Heart right ventricle (tissue), 16 donors: ENCODE measurements at regions not wholly inside any gene's neighbourhood (a gene's known extent, or its start where the extent isn't known, plus 50 kb on each side); places are given as distances from the start of the nearest gene placed in this dataset.

Experiments used
- ATAC-seq, 8 donors: fragments of 200-7000 bp; cut with Tn5 transposase; one replicate each; pipeline ENCODE4 v1.9.1; 2020; ENCODE audit warnings: mild to moderate bottlenecking in 8 of 8, moderate library complexity in 8 of 8, moderate number of reproducible peaks in 1 of 8
- DNase-seq, 2 donors: peaks; one replicate each; pipeline ENCODE4 v3.0.0-alpha.2; 2020
- H3K27ac ChIP-seq, 10 donors: fragments of 200-600 bp; sonication (generic) in 2 of 10; one replicate each; pipeline versions ENCODE4 v1.5.0 to v1.8.0; 2020 to 2022; ENCODE audit warnings: mild to moderate bottlenecking in 3 of 10
- H3K27me3 ChIP-seq, 7 donors: fragments of 200-600 bp; one replicate each; pipeline ENCODE4 v1.8.0; 2021 to 2022; ENCODE audit warnings: mild to moderate bottlenecking in 2 of 7
- H3K36me3 ChIP-seq, 9 donors: fragments of 200-600 bp; sonication (generic) in 1 of 9; one replicate each; pipeline versions ENCODE4 v1.5.0 to v1.8.0; 2020 to 2022; ENCODE audit warnings: mild to moderate bottlenecking in 2 of 9
- H3K4me1 ChIP-seq, 9 donors: fragments of 200-600 bp; sonication (generic) in 1 of 9; one replicate each; pipeline versions ENCODE4 v1.5.0 to v1.8.0; 2020 to 2022; ENCODE audit warnings: mild to moderate bottlenecking in 4 of 9
- H3K4me3 ChIP-seq, 10 donors: fragments of 200-600 bp; sonication (generic) in 2 of 10; one replicate each; pipeline versions ENCODE4 v1.5.0 to v1.8.0; 2020 to 2022; ENCODE audit warnings: mild to moderate bottlenecking in 7 of 10, moderate library complexity in 2 of 10
- H3K9me3 ChIP-seq, 11 donors: fragments of 200-600 bp in 10 of 11; sonication (generic) in 2 of 11; one replicate each; pipeline versions ENCODE4 v1.5.0 to v1.8.0; 2013 to 2022; ENCODE audit warnings: mild to moderate bottlenecking in 2 of 11, control low read depth in 1 of 11, moderate library complexity in 1 of 11
- WGBS, 2 donors: extraction: QIAGEN DNeasy Blood & Tissue Kit; methylation state at CpG; one replicate each; pipeline ENCODE4 v1.1.7; 2013; ENCODE audit warnings: inconsistent platforms in 1 of 2; 5-methylcytosine and 5-hydroxymethylcytosine counted together
- intact Hi-C, 10 donors: fragments of 100-400 bp; cut with DNase I; formaldehyde crosslinking; loops; one replicate each; pipeline versions ENCODE4 v1.11.1 to v1.14.2; 2022
- TF ChIP-seq, protein P1 (sequence below), 9 donors: fragments of 200-600 bp; sonication (generic) in 2 of 9; IDR thresholded peaks; one replicate each; pipeline versions ENCODE4 v1.5.0 to v1.8.0; 2021 to 2022; ENCODE audit warnings: antibody characterized with exemption in 9 of 9, mild to moderate bottlenecking in 5 of 9, moderate library complexity in 1 of 9
- donor health status: Arrhythmogenic right ventricular cardiomyopathy.
- donor health status: ischemic (EF 13 %, LVEDD 7.1; RV severe dilation, severe dysfunction).
- donor health status: healthy with polysubstance abuse.
- donor health status: DM: no; HTN: yes; CAD: no.
- donor health status: DM: no; HTN: no; CAD: no.
- donor health status: ischemic (EF 25% LVEDD 6.9; RV normal size, moderate dysfunction).
- donor health status: ischemic (EF 25% LVEDD 5.7; RV mildly dilated, moderate dysfunction).
- donor health status: healthy.
- donor health status: DM: yes; HTN: yes; CAD: no.
- donor health status: Ischemic cardiomyopathy.
- donor health status: ischemic (EF 35%, LVEDD 5.7; RV mildly dilated, moderate dysfunction).
- donor health status: nonischemic (EF 11% LVEDD 7.7; RV severe dilation, severe dysfunction).
- donor health status: DM: yes; HTN: yes; CAD: no.
- donor health status: PGD.
- donor health status: ischemic (EF 29% LVEDD 5.4; RV normal size, mild dysfunction).
- donor health status: nonischemic (EF 23%, LVEDD 6.1; RV moderate dilation, normal function).

DNA sequence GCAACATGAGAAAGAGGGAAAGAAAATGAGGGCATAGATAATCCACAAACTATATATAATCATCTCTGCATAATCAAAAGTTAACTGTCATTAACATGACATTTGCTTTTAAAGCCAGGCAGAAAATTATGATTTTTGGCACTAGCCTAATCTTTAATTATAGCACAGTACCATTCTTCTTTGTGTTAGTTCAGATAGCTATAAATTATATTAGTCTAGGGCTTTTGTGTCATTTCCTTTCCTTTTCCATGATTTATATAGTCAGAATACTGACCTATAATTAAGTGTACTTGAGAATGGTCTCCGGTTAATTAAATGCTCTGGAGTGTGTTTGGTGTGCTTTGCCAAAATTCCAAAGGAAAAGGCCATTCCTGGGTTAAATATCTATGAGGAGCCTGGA lies 441.9 kb upstream of the THRB start:
- ATAC-seq (no peak), DNase-seq (no peak)
- no peak overlapping the region for H3K4me3 ChIP-seq
- no peaks in the 10 kb centered on the region for H3K9me3 ChIP-seq
- no peaks in the 10 kb centered on the region for H3K4me1 ChIP-seq
- H3K27me3 ChIP-seq = no peaks in the 10 kb centered on the region
- no peaks in the 10 kb centered on the region for H3K36me3 ChIP-seq
- intact Hi-C loops = no loop called here
- no peak overlapping the region for H3K27ac ChIP-seq
- TF ChIP-seq, protein P1, sequence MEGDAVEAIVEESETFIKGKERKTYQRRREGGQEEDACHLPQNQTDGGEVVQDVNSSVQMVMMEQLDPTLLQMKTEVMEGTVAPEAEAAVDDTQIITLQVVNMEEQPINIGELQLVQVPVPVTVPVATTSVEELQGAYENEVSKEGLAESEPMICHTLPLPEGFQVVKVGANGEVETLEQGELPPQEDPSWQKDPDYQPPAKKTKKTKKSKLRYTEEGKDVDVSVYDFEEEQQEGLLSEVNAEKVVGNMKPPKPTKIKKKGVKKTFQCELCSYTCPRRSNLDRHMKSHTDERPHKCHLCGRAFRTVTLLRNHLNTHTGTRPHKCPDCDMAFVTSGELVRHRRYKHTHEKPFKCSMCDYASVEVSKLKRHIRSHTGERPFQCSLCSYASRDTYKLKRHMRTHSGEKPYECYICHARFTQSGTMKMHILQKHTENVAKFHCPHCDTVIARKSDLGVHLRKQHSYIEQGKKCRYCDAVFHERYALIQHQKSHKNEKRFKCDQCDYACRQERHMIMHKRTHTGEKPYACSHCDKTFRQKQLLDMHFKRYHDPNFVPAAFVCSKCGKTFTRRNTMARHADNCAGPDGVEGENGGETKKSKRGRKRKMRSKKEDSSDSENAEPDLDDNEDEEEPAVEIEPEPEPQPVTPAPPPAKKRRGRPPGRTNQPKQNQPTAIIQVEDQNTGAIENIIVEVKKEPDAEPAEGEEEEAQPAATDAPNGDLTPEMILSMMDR (IDR thresholded peaks at IDR 0.05) = no peak
- WGBS, 2 donors = 39 to 67% methylated on average over 1 of the region's 1 CpG

DNA sequence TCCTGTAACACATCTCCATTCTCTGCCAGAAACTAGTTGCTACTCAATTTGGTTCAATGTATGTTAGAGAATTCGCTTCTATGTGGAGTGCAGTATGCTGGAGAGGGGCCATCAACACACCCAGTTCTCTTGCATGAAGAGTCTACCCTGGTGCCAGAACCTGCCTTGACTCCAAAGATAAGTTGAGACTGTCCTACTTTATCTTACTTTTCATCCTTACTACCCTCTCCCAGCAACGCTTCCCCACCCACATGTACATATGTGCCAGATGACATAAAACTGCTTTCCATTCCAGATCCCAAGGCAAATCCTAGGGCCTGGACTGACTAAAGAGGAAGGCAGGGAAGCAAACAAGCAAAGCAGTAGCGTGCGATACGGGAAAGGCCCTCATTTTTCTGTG lies 442.6 kb upstream of the THRB start:
- WGBS, 2 donors = 69 to 88% methylated on average over 5 of the region's 5 CpGs
- DNase-seq = no peak
- TF ChIP-seq, protein P1 (IDR thresholded peaks at IDR 0.05) = no peak
- no peaks in the 10 kb centered on the region for H3K9me3 ChIP-seq
- H3K4me3 ChIP-seq = no peak overlapping the region
- no peaks in the 10 kb centered on the region for H3K4me1 ChIP-seq
- ATAC-seq = no peak
- intact Hi-C loops = no loop called here
- no peak overlapping the region for H3K27ac ChIP-seq
- H3K36me3 ChIP-seq = no peaks in the 10 kb centered on the region
- H3K27me3 ChIP-seq = no peaks in the 10 kb centered on the region

DNA sequence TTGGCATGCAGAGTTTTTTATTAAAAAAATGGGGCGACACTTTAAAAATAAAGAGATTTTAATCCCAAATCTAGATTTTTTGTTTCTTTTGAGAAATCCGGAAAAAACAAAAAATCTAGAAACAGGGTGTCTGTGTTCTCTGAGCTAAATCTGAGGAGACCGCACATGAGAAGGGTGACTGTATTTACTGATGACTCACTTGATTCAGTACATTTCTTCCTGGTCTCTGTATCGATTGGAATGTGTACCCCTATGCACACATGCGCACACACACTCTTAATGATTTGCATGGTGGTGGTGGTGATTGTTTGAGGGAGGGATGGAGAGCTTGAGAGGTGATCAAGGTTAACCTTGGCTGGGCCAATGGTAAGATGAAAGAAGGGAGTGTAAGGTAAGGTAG lies 443.1 kb upstream of the THRB start:
- intact Hi-C loops = no loop called here
- Histone ChIP-seq H3K9me3 (no peaks in the 10 kb centered on the region), H3K4me3 (no peak overlapping the region), H3K36me3 (no peaks in the 10 kb centered on the region), H3K27me3 (no peaks in the 10 kb centered on the region), H3K27ac (no peak overlapping the region), H3K4me1 (no peaks in the 10 kb centered on the region)
- 76 to 83% methylated on average over 5 of the region's 5 CpGs for WGBS, 2 donors
- ATAC-seq = no peak
- DNase-seq = no peak
- TF ChIP-seq, protein P1 (IDR thresholded peaks at IDR 0.05) = no peak

DNA sequence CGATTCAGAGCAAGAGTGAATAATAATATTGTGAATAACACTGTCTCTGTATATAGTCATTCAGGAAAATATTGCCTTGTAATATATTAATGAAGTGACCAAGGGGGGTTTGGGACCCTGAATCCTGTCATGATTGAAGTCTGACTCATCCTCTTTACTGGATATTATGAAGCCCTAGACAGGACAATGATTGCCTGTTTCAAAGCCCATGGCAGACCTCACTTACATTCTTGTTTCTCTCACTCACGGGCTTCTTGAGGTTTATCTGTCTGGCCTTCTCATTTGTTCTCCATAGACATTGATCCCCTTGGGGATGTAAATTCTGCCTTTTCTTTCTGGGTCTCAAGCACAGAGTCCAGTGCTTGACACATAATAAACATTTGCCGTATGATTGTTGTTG lies 449.3 kb upstream of the THRB start:
- ATAC-seq = no peak

More for the DNA sequence above, 449.3 kb upstream of the THRB start:
- H3K27me3 ChIP-seq = no peaks in the 10 kb centered on the region
- H3K4me3 ChIP-seq = no peak overlapping the region
- WGBS, 2 donors = 85 to 86% methylated on average over 3 of the region's 3 CpGs
- DNase-seq = no peak
- H3K9me3 ChIP-seq = no peaks in the 10 kb centered on the region
- TF ChIP-seq, protein P1 (IDR thresholded peaks at IDR 0.05) = no peak
- H3K27ac ChIP-seq = no peak overlapping the region
- intact Hi-C loops = no loop called here
- H3K4me1 ChIP-seq = no peaks in the 10 kb centered on the region
- no peaks in the 10 kb centered on the region for H3K36me3 ChIP-seq
